MM.1S (cell line): ENCODE measurements at regions not wholly inside any gene's neighbourhood (a gene's known extent, or its start where the extent isn't known, plus 50 kb on each side); places are given as distances from the start of the nearest gene placed in this dataset.
"Not testable (repeated sequence)": the region's sequence is repeated elsewhere in the genome, so short reads cannot be mapped to it uniquely, and the experiment has no call there.

Experiments used
- EZH2 ChIP-seq: fragments of 300-600 bp; sonication (generic); optimal IDR thresholded peaks from 2 replicates; pipeline ENCODE3; 2017; ENCODE audit warnings: low read depth, mild to moderate bottlenecking, antibody characterized with exemption, low read length, mixed read lengths
- TF ChIP-seq, protein P1 (sequence below): fragments of 300-600 bp; sonication (generic); IDR thresholded peaks from 2 replicates; pipeline ENCODE4 v1.5.1; 2016; ENCODE audit warnings: antibody characterized with exemption, low read length, mixed read lengths

DNA sequence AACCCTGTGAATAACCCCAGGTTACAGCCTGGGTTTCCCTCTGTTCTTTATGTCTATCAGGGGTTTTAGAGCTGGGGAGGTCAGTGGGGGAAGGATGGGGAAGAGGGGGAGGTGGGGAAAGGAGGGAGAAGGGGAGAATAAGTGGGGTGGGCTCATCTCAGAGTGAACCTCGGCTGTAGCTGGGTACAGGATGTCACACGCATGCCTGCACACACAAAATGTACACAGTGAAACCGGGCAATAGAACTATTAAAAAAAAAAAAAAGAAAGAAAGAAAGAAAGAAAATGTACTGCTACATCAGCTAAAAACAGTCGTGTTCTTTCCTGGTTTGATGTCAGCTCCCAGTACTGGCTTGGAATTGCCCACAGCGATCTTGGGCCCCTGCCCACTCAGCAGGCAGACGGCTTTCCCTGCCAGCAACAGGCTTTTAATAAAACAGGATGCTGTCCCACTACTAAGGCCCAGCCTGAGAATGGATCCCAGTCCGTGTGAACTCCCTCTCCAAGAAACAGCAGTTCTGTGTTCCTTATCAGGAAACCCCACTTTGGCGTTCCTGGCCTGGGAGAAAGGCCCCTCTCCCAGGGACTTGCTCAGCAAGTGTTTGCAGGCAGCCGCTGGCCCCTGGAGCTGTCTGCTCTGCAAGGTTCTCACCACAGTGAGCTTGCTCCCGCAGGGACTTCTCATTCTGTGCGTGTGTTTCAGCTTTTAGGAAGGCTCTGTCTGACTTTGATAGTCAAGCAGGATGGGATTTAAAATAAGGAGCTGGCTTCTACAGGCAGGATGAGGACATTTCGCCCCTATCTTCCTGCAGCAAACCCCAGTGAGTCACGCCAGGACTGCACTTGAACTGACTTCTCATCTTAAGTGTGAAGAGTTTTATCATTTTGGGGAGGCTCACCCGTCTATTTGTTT is 225.6 kb downstream of the BCL2L11 start:
- TF ChIP-seq, protein P1, sequence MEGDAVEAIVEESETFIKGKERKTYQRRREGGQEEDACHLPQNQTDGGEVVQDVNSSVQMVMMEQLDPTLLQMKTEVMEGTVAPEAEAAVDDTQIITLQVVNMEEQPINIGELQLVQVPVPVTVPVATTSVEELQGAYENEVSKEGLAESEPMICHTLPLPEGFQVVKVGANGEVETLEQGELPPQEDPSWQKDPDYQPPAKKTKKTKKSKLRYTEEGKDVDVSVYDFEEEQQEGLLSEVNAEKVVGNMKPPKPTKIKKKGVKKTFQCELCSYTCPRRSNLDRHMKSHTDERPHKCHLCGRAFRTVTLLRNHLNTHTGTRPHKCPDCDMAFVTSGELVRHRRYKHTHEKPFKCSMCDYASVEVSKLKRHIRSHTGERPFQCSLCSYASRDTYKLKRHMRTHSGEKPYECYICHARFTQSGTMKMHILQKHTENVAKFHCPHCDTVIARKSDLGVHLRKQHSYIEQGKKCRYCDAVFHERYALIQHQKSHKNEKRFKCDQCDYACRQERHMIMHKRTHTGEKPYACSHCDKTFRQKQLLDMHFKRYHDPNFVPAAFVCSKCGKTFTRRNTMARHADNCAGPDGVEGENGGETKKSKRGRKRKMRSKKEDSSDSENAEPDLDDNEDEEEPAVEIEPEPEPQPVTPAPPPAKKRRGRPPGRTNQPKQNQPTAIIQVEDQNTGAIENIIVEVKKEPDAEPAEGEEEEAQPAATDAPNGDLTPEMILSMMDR: not testable (repeated sequence)
- TF ChIP-seq EZH2: not testable (repeated sequence)
